ENCODE measurements at regions not wholly inside any gene's neighbourhood (a gene's known extent, or its start where the extent isn't known, plus 50 kb on each side); places are given as distances from the start of the nearest gene placed in this dataset.

- no peak for DNase-seq
Observed at GRCh38 chr16:85415196-85416090, 197.7 kb upstream of the GSE1 start.

GRCh38 chr16:85416228-85417109 is 196.7 kb upstream of the GSE1 start:
- peak; percentile 68 for DNase-seq

- no peak for DNase-seq
Observed at GRCh38 chr16:85417156-85417860, 195.8 kb upstream of the GSE1 start.

GRCh38 chr16:85418978-85419491 is 194.1 kb upstream of the GSE1 start:
- no peak for DNase-seq

GRCh38 chr16:85419503-85420408 is 193.4 kb upstream of the GSE1 start:
- DNase-seq = no peak

- peak; percentile 75 for DNase-seq
Observed at GRCh38 chr16:85420501-85421337, 192.4 kb upstream of the GSE1 start.

GRCh38 chr16:85421338-85422195 is 191.6 kb upstream of the GSE1 start:
- DNase-seq = no peak

GRCh38 chr16:85422196-85422631 is 190.9 kb upstream of the GSE1 start:
- DNase-seq = no peak

GRCh38 chr16:85422632-85423550 is 190.2 kb upstream of the GSE1 start:
- no peak for DNase-seq

GRCh38 chr16:85423631-85424030 is 189.5 kb upstream of the GSE1 start:
- no peak for DNase-seq

- DNase-seq = no peak
Observed at GRCh38 chr16:85424260-85425073, 188.7 kb upstream of the GSE1 start.

GRCh38 chr16:85425074-85425662 is 188.0 kb upstream of the GSE1 start:
- no peak for DNase-seq

- no peak for DNase-seq
Observed at GRCh38 chr16:85426806-85427205, 186.3 kb upstream of the GSE1 start.

- peak; percentile 55 for DNase-seq
Observed at GRCh38 chr16:85428168-85428898, 184.8 kb upstream of the GSE1 start.

GRCh38 chr16:85428899-85429775 is 184.0 kb upstream of the GSE1 start:
- no peak for DNase-seq

All from CD4-positive, alpha-beta T cell treated with Interleukin-10 for 1 hour (primary cell).